Embryonic facial prominence (tissue), 1 donor: ENCODE measurements at regions not wholly inside any gene's neighbourhood (a gene's known extent, or its start where the extent isn't known, plus 50 kb on each side); places are given as distances from the start of the nearest gene placed in this dataset.
A peak's percentile ranks its signal among the peaks of the same experiment; 100 is the strongest.
"Not testable (repeated sequence)": the region's sequence is repeated elsewhere in the genome, so short reads cannot be mapped to it uniquely, and the experiment has no call there.

Experiments used
- DNase-seq: peaks from one replicate; pipeline ENCODE4 v3.0.0-alpha.2; 2016; ENCODE audit errors: extremely low spot score

- DNase-seq, result no peak
Observed at GRCh38 chr6:51057296-51057695, 238.6 kb downstream of the TFAP2B start.

DNA sequence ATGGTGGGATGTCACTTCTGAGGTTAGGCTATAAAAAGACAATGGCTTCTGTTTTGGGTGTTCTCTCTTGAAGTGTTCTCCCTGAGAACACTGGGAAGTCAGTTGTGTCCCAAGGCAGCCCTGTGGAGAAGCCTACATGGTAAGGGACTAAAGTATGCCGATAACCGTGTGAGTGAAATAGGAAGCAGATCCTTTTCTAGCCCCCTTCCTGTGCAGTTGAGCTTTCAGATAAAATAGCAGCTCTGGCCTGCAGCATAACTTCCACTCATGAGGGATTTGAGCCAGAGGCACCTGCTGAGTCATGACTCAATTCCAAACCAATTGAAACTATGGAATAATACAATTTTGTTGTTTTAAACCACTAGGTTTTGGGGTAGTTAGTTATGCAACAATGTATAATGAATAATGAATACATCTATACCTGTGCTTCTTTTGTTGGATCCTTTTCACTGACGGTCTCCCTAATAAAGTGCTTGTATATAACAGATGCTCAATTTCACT lies 241.6 kb downstream of the TFAP2B start:
- DNase-seq, result no peak

- no peak for DNase-seq
Observed at GRCh38 chr6:51062166-51062722, 243.6 kb downstream of the TFAP2B start.

GRCh38 chr6:51077821-51078518 lies 259.3 kb downstream of the TFAP2B start:
- DNase-seq, result no peak

GRCh38 chr6:51090343-51090742 lies 271.7 kb downstream of the TFAP2B start:
- no peak for DNase-seq

- DNase-seq, result no peak
Observed at GRCh38 chr6:51093871-51094270, 275.2 kb downstream of the TFAP2B start.

GRCh38 chr6:51094271-51094670 lies 275.6 kb downstream of the TFAP2B start:
- DNase-seq, result no peak

DNA sequence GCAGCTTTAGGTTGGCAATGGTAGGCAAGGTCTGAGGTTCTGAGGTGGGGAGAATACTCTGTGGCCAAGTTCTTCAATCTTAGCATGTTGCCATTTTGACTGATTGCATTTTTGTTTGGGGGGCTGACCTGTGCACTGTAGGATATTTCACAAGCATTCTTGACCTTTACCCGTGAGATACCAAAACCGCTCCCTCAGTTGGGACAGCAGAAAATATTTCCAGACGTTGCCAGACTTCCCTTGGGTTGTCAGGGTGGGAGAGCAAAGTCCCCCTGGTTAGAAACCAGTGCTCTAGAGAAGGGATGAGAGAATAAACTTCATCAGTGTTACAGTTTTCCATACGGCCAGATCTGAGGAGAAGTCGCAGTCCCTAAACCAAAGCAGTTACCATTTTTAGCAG lies 279.6 kb downstream of the TFAP2B start:
- no peak for DNase-seq

DNA sequence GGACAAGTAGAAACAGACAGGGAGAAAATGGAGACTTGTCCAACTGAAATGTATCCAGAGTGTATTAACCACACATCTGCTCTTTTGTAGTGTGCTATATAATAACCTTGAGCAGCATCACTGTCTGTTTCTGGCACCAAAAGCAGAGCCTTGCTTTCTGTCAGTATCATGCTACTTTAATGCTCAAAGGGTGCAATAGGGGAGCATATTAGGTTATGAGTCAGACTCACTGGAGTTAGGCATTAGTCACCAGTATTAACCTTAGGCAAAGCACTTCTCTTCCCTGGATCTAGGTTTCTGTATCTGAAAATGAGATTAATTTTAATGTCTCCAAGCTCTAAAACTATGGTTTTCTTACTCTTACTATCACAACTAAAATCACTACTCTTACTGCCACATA lies 280.1 kb downstream of the TFAP2B start:
- no peak for DNase-seq

DNA sequence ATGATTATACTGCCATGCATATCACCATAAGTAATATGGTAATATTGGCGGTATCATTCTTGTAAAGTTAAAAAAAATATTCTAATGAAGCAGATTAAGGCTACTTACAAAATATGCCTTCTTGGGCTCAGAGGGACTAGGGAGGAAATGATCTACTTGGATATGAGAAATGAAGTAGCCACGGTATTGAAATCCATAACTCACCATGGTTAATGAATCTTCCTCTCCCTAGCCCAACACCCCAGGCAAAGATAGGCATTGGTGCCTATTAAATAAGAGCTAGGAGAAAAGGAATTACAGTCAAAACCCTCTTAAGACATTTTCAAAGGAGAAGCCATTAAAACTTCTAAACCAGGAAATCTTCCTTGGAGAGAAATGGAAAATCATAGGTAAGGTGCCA lies 280.5 kb downstream of the TFAP2B start:
- no peak for DNase-seq

DNA sequence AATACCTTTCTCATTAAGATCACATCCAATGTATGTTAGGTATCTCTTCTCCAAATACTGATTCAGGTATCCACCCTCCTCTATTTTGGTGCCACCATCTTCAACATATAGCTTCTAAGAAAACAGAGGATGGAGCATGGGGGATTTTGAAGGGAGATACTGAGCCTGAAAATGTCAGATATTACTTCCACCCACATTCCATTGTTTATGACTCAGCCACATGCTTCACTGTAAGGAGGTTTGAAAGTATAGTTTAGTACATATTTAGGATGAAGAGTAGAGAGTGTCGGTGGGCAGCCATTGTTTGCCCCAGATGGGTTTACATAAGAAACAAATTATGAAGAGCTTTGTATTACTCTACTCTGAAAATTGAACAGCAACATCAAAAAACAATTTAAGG lies 286.7 kb downstream of the TFAP2B start:
- DNase-seq, result no peak

DNA sequence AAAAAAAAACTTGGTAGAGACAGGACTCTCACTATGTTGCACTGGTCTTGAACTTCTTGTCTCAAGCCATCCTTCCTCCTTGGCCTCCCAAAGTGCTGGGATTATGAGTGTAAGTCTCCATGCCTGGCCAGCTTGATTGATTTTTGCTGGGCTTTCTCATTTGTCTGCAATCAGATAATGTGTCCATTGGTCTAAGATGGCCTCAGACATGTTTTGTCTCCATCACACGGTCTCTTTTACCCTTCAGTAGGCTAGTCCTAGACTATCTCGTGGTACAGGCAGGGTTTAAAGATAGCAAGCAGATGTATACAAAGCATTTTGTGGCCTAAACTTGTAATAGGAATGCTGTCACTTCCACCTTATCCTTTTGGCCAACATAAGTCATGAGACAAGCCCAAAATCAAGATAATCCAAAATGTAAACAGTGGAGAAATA lies 289.1 kb downstream of the TFAP2B start:
- no peak for DNase-seq

GRCh38 chr6:51108563-51109234 lies 290.0 kb downstream of the TFAP2B start:
- DNase-seq, result no peak

- peak; percentile 43 for DNase-seq
Observed at GRCh38 chr6:51112731-51113130, 294.1 kb downstream of the TFAP2B start.

DNA sequence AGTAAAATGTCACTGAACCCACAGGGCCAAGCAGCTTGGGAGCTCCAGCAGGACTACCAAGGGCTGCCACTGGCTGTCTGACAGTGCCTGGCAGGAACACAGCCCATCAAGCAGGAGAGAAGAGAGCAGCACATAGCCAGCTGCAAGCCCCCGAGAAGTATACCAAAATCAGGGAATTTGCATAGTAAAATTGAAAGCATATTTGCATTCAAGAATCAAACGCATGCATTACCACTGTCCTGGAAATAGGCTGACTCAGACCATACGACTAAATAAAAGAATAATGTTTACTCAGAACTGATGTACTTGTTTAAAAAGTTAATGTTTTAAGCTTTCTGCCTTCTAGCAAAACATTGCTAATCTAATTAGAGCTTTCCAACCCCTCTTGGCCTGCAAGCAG lies 298.1 kb downstream of the TFAP2B start:
- peak; percentile 34 for DNase-seq

DNA sequence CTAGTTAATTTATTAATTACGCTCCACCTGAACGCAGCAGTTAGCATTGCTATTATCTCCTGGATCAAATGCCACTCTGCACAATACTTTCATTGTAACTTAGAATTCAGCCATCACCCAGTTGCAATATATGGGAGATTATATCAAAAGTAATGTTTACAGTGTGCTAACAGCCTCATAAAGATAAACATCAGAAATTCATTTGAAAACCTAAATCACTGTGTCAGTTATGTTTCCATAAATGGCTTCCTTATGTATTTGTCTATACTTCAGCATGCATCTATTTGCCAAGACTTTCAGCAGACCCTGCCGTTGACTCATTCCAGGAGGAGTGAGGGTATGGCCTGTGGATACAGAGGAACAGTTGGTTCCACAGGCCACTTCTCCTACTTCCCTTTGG lies 300.1 kb downstream of the TFAP2B start:
- DNase-seq, result no peak

DNA sequence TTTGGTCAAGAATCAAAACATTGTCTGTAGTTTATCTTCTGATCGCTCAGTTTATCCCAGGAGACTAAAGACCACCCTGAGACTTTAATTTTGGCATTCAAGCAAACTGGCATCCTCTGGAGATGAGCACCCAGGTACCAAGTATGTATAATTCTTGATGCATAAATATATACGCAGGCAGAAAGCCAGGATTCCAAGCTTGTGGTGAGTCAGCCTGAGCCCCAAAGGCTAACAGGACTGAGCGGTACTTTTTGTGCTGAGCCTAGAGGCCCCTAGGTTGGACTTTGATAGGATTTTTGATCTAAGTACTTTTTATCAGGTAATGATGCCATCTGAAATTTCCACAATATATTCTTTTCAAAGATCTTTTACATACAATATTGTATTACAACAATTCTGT lies 301.3 kb downstream of the TFAP2B start:
- no peak for DNase-seq

DNA sequence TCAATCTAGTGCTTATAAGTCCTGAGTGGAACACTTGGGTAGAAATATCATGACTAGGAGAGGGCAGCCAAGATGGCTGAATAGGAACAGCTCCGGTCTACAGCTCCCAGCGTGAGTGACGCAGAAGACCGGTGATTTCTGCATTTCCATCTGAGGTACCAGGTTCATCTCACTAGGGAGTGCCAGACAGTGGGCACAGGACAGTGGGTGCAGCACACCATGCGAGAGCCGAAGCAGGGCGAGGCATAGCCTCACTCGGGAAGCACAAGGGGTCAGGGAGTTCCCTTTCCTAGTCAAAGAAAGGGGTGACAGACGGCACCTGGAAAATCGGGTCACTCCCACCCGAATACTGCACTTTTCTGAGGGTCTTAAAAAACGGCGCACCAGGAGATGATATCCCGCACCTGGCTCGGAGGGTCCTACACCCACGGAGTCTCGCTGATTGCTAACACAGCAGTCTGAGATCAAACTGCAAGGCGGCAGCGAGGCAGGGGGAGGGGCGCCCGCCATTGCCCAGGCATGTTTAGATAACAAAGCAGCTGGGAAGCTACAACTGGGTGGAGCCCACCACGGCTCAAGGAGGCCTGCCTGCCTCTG lies 302.8 kb downstream of the TFAP2B start:
- DNase-seq, result not testable (repeated sequence)

- DNase-seq, result no peak
Observed at GRCh38 chr6:51129043-51129442, 310.4 kb downstream of the TFAP2B start.

- DNase-seq, result no peak
Observed at GRCh38 chr6:51137777-51138176, 319.1 kb downstream of the TFAP2B start.

DNA sequence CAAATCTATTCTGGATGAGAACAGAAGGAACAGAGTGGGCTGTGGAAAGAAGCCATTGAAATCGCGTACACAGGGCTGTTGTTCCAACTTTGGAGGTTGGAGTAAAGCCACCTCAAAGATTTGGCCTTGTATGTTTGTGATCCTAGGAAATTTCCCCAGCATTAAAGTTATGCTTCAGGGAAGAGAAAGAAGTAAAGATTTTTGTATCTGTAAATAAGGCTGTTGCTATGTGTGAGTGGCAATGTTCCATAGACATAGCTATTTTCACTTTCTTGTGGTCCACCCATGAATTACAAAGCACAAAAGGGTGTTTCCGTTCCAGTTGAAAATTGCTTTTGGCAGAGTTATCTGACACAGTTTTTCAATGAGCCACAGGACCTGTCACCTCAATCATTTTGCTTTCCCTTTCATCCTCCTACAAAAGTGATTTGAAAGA lies 321.3 kb downstream of the TFAP2B start:
- DNase-seq, result no peak

- no peak for DNase-seq
Observed at GRCh38 chr6:51141080-51141479, 322.4 kb downstream of the TFAP2B start.

DNA sequence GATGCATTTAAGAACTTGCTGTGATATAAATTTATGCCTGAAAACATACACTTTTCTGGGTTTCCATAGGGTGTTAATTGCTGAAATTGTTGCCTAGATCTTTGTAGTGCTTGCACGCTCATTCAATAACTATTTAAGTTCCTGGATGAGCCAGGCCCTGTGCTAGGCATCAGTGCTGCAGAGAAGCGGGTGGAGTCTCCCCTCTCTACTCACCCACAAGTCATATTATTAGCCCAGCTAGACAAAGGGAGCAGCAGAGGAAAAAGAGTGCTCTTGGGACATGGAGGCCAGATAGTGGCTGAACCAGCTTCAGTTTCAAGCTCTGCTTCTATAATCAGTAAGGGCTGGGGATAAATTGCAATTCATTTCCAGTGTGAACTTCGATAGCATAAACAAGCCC lies 329.1 kb downstream of the TFAP2B start:
- no peak for DNase-seq
